GM21737 (cell line): ENCODE measurements at regions not wholly inside any gene's neighbourhood (a gene's known extent, or its start where the extent isn't known, plus 50 kb on each side); places are given as distances from the start of the nearest gene placed in this dataset.

Experiments used
- ATAC-seq: cut with Tn5 transposase; IDR thresholded peaks from one replicate; pipeline ENCODE4 v1.9.1; 2021; ENCODE audit warnings: mild to moderate bottlenecking, moderate library complexity; ENCODE audit not compliant: unreplicated experiment

DNA sequence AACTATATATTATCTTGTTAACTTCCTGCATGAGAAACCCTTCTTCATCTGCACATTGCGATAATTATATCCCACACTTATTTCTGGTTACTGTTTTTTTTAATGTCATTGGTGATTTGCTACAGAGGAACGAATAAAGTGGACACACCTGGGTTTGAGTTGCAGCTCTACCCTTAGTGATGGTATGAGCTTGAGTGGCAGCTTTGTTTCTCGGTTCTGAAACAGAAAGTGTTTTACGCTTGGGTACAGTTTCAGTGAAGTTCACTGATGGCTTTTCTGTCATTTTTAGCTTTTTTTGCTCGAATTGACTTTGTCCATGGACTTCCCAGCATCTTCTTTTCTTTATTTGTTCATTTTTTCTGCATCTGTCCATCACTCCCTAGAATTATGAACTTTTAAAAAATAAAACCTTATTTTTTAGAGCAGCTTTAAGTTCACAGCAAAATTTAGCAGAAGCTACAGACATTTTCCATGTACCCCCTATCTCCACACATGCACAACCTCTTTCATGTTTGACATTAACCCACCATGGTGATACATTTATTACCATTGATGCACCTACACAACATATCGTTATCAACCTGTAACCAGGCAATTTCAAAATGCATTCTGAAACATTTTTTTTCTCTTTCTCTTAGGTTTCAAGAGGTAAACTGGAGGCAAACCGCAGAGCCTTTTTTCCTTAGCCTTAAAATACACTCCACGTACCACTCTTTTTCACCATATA is 1041.6 kb upstream of the PRKX start:
- peak; percentile 89 for ATAC-seq

DNA sequence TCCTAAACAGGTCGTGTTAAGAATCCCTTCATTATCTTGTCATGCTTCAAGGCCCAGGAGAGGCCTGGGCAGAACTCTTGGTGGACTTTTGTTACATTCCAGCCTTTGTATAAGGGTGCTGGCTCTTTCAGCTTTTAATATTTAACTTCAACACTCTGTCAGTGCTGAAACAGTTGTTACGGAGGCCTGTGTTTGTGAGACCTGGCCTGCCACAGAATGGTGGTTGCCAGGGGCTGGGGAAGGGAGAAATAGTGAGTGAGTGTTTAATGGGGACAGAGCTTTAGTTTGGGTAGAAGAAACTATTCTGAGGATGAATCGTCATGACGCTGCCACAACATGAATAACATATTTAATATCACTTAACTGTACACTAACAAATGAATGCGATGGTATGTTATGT is 1027.6 kb upstream of the PRKX start:
- no peak for ATAC-seq

DNA sequence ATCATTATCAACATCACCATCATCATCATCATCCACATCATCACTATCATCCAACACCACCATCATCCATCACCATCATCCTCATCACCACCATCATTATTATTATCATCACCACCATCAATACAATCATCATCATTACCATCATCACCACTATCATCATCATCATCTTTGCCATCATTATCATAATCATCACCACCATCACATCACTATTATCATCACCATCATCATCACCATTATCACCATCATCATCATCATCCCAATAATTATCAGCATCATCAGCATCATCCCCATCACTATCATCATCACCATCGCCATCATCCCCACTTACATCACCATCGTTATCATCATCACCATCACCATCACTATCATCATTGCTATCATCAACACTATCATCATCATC is 1021.9 kb upstream of the PRKX start:
- ATAC-seq: no peak

DNA sequence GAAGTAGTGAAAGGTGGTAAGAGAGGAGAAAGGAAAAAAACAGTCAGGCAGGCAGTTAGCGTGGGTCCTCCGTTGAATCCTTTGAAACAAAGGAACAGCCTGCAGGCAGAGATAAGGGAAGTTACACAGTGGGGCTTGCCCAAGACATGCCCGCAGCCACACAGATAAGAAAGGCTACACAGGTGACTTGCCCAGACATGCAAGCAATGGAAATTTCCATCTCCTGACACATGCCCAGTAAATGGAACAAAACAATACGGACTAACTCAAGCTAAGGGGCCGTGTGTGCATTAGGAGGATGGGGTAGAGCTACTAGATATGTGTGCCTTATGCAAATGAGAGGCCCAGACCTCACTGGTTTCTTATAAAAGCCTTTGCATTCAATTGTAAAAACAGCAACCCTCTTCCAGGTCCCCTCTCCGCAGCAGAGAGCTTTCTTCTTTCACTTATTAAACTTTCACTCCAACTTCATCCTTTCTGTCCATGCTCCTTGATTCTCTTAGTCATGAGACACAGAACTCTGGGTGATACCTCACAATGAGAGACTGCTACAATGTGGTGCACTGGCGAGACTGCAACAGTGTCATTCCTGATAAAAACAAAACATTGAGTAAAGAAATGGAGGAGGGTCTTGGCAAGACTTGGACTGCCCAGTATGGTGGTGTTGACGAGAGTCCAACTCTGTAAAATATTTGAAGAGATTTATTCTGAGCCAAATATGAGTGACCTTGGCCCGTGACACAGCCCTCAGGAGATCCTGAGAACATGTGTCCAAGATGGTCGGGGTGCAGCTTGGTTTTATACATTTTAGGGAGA is 997.4 kb upstream of the PRKX start:
- ATAC-seq: no peak

DNA sequence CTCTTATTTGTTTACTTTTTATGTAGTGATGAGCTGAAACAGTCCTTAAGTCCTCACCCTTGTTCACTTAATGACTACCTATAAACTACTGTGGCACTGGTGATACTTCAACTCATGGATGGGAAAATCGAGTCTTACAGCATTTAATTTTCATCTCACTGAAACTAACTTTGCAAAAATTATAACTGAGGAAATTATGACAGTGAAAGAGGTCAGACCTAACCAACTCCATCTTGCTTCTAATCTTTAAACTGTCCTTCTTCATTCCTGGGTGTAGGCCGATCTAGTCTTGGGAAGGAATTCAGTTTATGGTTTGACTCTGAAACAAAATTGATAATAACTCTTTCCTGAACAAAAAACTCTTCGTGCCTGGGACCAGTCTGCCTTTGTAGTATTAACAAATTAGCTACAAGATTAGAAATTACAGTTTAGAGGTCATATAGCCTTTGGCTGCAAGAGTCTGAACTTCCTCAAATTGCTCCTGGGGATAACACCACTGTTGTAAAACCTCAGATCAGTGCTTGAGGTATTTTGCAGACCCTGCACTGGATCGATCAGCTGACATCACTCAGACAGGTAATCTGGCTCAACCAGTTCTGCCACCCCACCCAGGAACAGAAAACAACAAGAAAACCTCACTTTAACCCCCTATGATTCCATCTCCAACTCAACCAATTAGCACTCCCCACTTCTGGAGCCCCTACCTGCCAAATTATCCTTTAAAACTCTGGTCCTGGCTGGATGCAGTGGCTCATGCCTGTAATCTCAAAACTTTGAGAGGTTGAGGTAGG is 995.7 kb upstream of the PRKX start:
- ATAC-seq: no peak

DNA sequence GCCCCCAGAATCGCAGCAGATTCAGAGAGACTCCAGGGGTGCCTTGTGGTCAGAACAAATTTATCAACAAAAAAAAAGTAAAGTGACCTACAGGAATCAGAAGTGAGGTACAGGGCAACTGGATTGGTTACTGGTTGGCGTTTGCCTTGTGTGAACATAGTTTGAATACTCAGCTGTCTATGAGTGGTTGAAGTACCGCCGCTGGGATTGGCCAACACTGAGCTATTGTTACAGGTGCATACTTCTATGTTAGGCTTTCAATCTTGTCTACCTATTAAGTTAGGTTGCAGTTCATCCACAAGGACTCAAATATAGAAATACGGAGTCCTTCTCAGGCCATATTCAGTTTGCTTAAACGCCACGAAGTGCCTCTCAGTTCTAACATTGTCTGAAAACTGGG is 993.5 kb upstream of the PRKX start:
- no peak for ATAC-seq

DNA sequence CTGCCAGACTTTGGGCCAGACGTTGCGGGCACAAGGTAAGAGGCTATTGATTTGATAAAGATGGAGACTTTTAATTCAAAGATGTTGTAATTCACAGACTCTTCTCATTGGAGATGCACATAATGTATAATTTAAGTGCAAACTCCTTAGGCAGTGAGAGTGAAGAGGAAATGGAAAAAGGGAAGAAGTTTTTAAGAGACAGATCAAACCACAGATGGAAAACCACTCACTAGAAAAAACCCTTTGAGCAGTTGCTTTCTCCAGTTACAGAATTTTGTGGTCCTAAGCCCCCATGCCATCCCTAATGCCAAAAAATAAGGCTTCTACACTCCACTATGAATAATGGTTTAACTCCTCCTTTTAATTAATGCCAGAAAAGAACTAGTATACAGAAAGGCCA is 977.1 kb upstream of the PRKX start:
- ATAC-seq: no peak

DNA sequence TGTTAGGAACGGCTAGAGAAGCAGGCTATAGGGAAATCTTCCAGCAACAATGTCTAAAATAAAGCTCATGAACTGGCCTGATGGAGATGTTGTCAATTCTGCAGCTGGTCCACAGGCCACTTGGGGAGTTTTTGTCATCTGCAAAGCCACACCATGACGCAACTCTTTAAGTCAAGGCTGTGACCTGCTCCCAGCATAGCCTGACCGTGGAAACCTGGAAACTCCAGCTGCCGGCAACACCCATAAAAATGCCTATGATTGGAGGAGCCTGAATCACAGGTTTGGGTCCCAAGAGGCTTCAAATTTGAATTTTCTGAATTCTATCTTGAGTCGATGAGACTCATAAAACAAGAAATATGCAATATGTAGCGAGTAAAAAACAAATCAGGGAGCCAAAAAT is 969.2 kb upstream of the PRKX start:
- ATAC-seq: no peak

DNA sequence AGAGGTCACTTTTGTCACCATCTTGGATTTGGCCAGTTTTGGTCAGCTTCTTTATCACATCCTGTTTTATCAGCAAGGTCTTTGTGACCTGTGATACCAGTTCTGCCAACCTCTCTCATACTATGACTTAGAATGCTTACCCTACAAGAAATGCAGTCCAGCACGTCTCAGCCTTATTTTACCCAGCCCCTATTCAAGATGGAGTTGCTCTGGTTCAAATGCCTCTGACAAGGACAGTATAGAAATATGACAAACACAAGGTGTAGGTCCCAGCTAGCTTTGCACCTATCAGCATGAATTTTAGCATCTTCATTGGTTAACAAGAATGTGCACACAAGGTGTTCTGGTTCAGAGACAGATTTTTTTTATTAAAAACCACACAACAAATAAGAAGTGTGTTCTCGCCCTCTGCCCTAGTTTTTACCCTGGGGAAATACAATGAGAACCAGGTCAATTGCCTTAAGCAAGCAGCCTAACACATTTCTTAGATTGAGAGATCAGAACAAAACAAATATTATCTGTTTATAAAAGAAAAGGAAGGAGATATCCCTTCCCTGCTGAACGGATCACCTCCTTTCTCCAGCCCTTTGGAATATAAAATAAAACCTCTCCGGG is 962.3 kb upstream of the PRKX start:
- no peak for ATAC-seq

DNA sequence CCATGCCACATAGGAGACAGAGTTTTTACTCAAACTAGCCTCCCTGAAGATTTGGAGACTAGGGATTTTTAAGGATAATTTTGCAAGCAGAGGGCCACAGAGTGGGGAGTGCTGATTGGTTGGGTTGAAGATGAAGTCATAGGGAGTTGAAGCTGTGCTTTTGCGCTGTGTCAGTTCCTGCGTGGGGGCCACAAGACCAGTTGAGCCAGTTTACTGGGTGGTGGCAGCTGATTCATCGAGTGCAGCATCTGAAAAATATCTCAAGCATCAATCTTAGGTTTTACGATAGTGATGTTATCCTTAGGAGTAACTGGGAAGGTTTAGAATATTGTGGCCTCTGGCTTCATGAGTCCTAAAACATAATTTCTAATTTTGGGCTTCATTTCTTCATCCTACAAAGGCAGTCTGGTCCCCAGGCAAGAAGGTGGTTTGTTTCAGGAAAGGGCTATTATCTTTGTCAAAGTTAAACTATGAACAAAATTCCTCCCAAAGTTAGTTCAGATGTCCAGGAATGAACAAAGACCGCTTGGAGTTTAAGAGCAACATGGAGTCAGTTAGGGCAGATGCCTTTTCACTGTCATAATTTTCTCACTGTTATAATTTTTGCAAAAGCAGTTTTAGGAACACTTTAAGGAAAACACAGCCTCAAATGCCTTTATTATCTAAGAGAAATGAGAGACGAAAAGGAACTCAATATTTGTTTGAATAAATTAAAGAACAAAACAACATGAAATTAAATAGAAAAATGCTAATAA is 960.8 kb upstream of the PRKX start:
- no peak for ATAC-seq

DNA sequence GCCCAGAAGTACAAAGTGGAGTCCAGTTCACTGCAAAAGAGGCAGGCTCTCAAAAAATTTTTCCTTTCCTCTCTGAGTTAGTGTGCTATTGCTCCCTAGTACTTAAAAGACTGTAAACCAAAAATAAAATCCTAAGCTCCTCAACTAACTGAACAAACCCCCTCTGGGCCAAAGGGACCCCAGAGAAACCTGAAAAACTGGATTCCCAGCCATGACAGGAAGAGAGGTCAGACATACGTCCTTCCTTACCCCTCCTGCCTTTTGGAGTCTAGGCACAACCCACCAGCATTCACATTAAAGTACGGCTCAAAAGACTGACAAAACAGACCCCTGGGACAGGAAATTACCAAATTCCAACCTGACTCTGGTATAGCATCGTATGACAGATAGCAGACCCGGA is 957.9 kb upstream of the PRKX start:
- no peak for ATAC-seq

DNA sequence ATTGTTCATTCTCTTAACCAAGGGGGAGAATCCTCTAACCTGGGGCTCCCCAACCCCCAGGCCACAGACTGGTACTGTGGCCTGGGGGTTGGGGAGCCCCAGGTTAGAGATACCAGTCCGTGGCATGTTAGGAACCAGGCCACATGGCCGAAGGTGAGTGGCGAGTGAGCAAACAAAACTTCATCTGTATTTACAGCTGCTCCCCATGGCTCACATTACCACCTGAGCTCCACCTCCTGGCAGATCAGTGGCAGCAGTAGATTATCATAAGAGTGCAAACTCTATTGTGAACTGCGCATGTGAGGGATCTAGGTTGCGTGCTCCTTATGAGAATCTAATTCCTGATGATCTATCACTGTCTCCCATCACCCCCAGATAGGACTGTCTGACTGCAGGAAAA is 957.2 kb upstream of the PRKX start:
- no peak for ATAC-seq

DNA sequence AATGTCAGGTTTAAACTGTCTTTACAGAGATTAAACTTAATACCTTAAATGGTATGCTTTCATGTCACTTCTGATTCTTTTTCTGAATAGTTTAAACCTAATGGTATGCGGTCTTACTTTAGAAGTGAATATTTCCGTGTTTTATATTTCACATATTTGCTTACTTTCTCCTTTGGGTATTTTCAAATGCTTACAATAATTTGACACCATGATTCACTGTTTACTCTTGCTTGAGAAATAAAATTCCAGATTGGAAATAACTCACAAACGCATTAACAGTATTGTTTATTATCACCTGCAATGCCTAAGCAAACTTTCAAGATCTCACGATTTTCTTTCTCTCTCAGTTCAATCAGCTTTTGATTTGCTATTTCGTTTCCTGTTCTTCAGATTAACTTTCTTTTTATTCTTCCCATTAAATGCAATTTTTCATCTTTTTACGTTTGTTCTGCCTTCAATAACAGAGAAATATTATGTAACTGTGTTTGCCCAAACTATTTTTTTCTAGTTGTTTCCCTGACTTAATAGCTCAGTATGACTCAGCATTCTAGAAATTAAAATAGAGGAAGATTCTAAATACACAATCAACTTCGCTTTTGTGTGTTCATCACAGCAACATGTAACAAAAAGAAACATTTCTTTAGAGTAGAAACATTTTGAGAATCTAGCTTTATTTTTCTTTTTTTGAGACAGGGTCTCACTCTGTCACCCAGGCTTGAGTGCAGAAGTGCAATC is 955.5 kb upstream of the PRKX start:
- ATAC-seq: no peak

DNA sequence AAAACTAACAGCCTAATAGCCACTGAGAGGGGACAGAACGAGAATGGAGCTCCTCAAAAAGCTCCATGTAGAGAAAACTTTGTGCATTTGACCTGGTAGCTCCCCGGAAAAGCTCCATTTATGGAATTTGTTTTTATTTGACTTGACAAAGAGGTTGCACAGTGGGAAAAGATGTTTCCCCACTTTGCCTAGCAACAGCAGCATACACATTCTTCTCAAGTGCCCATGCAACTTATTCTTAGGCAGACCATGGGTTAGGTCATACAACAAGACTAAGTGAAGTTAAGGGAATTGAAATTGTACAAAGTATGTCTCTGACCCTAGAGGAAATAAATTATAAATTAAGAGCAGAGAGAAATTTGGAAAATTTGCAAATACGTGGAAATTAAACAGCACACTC is 949.6 kb upstream of the PRKX start:
- ATAC-seq: no peak

DNA sequence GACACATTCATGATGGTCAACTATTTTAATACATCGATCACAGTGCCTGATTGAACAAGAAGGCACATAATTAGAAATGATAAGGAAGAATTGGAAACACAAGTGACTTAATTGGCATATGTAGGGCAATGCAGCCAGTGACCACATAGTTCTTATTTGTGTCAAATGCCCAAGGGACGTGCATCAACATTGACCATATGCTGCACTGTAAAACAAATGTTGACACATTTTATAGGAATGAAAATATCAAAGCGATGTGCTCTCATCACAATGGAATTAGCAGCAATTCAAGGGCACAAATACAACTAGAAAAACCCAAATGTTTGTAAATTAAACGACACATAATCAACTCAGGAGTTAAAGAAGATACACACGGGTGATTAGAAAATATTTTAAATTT is 948.3 kb upstream of the PRKX start:
- ATAC-seq: no peak

DNA sequence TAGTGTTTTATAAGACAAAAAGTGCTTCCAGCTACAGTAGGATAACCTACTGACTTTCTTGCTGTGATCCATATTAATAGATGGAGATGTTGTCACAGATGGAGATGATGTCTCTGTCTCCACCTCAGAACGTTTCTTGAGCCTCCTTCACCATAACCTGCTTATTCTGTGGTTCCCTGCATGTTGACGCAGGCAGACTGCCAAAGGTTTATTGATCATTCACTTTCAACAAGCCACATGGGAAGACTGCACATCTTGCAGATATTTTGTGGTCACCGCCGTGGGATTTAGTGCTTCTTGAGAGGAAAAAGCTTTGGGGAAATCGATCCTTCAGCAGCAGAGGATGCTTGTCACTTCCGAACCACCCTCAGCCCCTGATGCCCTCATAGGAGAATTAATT is 943.0 kb upstream of the PRKX start:
- ATAC-seq: no peak

DNA sequence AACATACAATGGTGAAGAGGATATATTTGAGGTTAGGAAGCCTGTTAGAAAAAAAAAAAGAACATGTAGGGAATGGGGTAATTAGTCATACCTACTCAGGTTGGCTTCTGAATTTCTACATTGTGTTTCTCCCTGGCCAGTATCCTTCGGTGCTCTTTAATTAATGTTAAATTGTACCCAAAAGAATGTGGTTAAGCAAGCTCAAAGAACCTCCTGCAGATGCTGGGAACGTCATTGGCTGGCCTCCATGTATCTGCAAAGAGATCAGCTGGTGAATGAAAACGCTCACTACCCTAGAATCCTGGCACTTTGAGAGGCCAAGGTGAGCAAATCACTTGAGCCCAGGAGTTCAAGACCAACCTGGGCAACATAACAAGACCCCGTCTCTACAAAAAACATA is 942.3 kb upstream of the PRKX start:
- no peak for ATAC-seq

DNA sequence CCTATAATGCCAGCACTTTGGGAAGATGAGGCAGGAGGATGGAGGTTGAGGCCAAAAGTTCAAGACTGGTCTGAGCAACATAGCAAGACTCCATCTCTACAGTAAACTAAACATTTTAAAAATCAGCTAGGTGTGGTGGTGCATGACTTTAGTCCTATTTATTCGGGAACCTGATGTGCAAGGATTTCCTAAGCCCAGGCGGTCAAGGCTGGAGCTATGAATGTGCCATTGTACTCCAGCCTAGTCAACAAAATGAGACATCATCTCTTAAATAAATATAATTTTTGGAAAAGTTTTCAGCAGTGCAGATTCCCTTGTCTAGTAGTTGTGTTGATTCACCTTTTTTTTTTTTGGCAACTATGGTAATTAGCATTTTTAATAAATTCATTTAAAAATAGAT is 928.7 kb upstream of the PRKX start:
- no peak for ATAC-seq

DNA sequence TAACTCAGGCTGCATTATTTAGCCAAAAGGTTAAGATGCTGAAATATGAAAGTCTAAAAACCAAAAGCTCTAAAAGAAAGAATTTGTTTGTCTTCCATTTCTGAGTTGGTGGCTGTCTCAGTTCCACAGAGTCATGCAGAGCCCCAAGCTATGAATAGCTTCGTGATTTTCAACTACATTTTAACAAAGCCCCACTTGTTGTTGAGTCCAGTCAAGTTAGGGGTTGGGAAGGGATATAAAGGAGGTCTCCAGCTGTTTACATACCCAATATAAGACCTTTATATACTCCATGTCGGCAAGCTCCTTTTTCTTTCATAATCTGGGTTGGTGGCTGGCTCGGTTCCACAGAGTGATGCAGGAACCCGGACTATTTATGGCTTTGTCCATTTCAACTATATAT is 924.6 kb upstream of the PRKX start:
- ATAC-seq: no peak

DNA sequence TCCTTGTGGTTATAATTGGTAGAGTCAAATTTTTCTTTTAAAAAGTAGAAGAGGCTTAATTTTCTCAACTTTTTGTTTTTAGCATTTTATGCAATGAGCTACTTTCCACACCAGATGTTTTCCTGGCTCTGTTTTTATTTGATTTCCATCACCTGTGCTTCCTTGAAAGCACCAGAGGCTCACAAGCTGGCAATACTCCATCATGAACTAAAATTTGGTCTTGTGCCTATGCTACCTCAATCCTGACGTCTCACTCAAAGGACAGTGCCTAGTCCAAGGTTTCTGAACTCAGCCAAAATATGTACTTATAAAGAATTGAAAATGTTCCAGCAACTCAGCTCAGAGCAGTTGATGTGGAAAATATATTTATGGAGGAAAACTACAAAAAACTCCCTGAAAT is 914.0 kb upstream of the PRKX start:
- ATAC-seq: no peak
